Muscle of leg (tissue), 3 donors: ENCODE measurements at regions not wholly inside any gene's neighbourhood (a gene's known extent, or its start where the extent isn't known, plus 50 kb on each side); places are given as distances from the start of the nearest gene placed in this dataset.

Experiments used
- DNase-seq: peaks from one replicate; pipeline ENCODE4 v3.0.0; 2013
- H3K27ac ChIP-seq: one replicate; pipeline ENCODE4 v1.5.1; 2013; ENCODE audit warnings: mild to moderate bottlenecking, low read length, control low read depth
- H3K27me3 ChIP-seq: one replicate; pipeline ENCODE4 v1.6.1; 2013; ENCODE audit warnings: low read length; ENCODE audit not compliant: control insufficient read depth, insufficient read depth
- H3K36me3 ChIP-seq: one replicate; pipeline ENCODE4 v1.6.1; 2013; ENCODE audit warnings: low read length; ENCODE audit not compliant: control insufficient read depth, insufficient read depth
- H3K4me1 ChIP-seq: one replicate; pipeline ENCODE4 v1.6.1; 2013; ENCODE audit warnings: low read length; ENCODE audit not compliant: control insufficient read depth, insufficient read depth
- H3K4me3 ChIP-seq: one replicate; pipeline ENCODE4 v1.5.1; 2013; ENCODE audit warnings: low read length, control low read depth
- H3K9me3 ChIP-seq: replicated peaks from 2 replicates; pipeline ENCODE4 v1.6.1; 2013; ENCODE audit warnings: low read depth, low read length; ENCODE audit not compliant: control insufficient read depth
- WGBS: methylation state at CpG from one replicate; pipeline ENCODE4 v1.1.5; 2013; ENCODE audit warnings: missing lambda C conversion rate; ENCODE audit not compliant: insufficient coverage; 5-methylcytosine and 5-hydroxymethylcytosine counted together

DNA sequence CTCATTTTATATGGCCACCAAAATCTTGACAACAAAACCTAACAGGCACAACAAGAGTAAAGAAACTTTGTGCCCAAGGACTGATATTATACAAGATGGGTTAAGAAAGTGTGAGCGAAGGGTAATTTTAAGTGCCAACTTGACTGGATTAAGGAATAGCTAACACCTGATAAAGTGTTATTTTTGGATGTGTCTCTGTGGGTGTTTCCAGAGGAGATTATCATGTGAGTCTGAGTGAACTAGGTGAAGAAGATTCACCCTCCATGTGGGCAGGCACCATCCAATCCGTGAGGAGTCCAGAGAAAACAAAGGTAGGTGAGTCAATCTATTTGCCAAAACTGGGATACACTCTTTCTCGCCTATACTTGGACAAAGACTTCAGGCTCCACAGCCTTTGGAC is 461.6 kb downstream of the ETS1 start:
- H3K27ac ChIP-seq, result no peak overlapping the region
- 83% methylated on average over 2 of the region's 3 CpGs for WGBS
- no peak overlapping the region for H3K4me3 ChIP-seq
- no peaks in the 10 kb centered on the region for H3K36me3 ChIP-seq
- no peaks in the 10 kb centered on the region for H3K27me3 ChIP-seq
- DNase-seq, result no peak
- H3K9me3 ChIP-seq, result no peaks in the 10 kb centered on the region
- no peaks in the 10 kb centered on the region for H3K4me1 ChIP-seq

DNA sequence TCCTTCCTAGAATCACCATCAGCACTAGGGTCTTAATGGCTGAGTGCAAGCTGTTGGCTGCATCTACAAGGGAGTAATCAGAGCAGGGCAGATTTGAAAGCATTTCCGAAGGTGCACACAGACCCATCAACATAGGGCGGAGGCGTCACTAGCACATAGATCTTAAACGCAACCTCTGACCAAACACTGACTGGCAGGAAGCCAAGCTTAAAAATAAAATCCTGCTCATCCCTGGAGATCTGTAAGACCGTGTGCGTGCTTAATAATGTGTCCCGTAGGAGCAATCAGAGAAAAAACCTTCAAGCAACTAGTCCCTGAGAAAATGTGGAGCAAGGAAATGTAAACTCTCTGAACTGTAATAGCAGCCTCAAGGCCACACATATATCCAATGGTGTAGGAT is 470.5 kb downstream of the ETS1 start:
- peak; percentile 41 for DNase-seq
- no peak overlapping the region for H3K27ac ChIP-seq
- 18% methylated on average over 3 of the region's 7 CpGs for WGBS

DNA sequence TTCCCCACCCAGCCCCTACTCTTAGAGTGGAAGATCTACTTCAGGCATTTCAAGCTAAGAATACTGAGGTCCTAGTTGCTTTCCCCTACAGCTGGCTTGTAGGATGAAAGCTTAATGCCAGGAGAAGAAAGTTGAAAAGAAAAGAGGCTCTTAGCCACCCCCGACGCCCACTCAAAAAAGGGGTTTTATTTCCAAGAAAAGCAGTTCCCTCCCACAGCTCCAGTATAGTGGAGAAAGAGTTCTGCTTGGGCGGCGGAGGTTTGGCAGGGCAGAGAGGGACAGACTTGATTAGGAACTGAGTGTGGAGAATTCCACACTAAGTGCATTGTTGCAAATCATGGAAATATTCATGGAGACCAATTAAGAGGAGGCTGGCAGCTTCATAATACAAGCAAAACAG is 470.9 kb downstream of the ETS1 start:
- no peak for DNase-seq
- H3K4me1 ChIP-seq, result peaks cover 3% of the 10 kb centered on the region
- no peak overlapping the region for H3K4me3 ChIP-seq
- no peak overlapping the region for H3K27ac ChIP-seq
- no peaks in the 10 kb centered on the region for H3K27me3 ChIP-seq
- WGBS, result 60% methylated on average over 2 of the region's 4 CpGs
- no peaks in the 10 kb centered on the region for H3K36me3 ChIP-seq
- no peaks in the 10 kb centered on the region for H3K9me3 ChIP-seq

More for the DNA sequence above, 470.5 kb downstream of the ETS1 start:
- Histone ChIP-seq H3K36me3 (no peaks in the 10 kb centered on the region), H3K9me3 (no peaks in the 10 kb centered on the region), H3K27me3 (no peaks in the 10 kb centered on the region), H3K4me1 (peaks cover 3% of the 10 kb centered on the region), H3K4me3 (no peak overlapping the region)

DNA sequence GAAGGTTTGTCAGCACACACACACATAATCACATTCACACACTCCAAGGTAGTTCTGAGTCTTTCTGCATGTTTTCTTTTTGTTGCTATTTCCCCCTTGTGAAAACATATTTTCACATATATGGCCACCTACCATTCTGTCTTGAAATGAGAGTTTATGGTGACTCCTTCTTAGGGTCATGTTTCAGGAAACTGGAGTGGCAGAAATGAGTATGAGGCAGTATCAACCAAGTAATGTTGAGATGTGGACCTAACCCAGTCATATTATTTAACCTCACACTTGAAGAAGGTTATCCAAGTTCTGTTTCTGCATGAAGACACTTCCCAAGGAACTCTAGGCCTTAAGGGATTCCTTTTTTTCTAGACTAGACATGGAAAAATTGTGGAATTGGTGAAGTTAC is 481.4 kb downstream of the ETS1 start:
- H3K27me3 ChIP-seq, result no peaks in the 10 kb centered on the region
- H3K4me3 ChIP-seq, result no peak overlapping the region
- no peaks in the 10 kb centered on the region for H3K4me1 ChIP-seq
- H3K27ac ChIP-seq, result no peak overlapping the region
- H3K9me3 ChIP-seq, result no peaks in the 10 kb centered on the region
- H3K36me3 ChIP-seq, result no peaks in the 10 kb centered on the region
- DNase-seq, result no peak

DNA sequence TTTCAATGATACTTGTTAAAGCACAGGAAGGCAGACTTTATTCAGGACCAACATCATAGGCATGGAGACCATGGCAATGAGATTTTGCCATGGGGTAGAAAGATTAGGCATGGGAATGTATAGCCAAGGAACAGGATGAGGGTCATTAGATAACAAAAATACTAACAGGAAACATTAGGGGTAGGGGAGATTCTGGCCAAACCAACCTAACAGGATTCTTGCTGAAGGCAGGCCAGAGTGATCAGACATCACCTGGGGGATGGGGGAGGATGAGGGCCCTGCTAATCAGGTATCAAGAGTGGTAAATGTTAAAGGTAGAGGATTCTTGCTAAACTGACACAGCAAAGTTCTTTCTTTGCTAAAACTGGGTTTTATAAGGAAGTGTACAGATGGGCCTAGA is 481.8 kb downstream of the ETS1 start:
- Histone ChIP-seq H3K27ac (no peak overlapping the region), H3K27me3 (no peaks in the 10 kb centered on the region), H3K9me3 (no peaks in the 10 kb centered on the region), H3K4me1 (no peaks in the 10 kb centered on the region), H3K36me3 (no peaks in the 10 kb centered on the region), H3K4me3 (no peak overlapping the region)
- no peak for DNase-seq

DNA sequence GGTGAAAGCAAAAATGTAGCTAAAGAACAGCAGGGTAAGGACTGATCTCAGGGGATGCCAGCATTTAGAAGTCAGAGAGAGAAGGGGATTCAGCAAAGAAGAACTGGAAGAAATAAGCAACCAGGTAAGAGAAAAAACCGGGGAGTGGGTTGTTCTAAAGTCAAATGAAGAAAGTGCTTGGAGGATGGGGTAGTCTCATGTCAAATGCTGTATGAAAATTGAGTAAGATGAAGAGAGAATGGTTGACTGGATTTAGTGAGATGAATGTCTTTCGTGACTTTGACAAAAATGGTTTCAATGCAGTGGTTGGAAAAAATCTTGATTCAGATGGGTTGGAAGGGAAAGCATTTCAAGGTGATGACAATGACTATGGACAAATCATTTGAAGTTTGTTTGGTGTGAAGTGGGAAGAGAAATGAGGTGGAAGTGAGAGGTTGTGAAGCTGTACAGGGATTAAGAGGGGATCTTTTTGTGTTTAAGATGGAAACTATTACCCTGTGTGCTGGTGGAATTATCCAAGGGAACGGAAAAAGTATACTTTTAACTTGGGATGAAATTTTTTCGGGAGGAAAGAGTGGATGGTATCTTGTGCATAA is 484.0 kb downstream of the ETS1 start:
- Histone ChIP-seq H3K27ac (no peak overlapping the region), H3K4me3 (no peak overlapping the region), H3K9me3 (no peaks in the 10 kb centered on the region), H3K27me3 (no peaks in the 10 kb centered on the region), H3K36me3 (no peaks in the 10 kb centered on the region), H3K4me1 (no peaks in the 10 kb centered on the region)
- 84% methylated on average over 4 of the region's 4 CpGs for WGBS
- no peak for DNase-seq

DNA sequence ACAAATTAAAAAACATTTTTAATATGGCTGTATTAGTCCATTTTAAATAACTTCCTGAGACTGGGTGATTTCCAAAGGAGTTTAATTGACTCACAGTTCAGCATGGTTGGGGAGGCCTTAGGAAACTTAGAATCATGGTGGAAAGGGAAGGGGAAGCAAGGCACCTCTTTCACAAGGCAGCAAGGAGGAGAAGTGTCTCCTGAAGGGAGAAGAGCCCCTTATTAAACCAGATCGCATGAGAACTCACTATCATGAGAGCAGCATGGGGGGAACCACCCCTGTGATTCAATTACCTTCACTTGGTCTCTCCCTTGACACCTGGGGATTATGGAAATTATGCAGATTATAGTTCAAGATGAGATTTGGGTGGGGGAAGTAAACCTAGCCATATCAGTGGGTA is 488.6 kb downstream of the ETS1 start:
- no CpG with 5 or more reads among the region's 1 CpG for WGBS
- Histone ChIP-seq H3K4me1 (no peaks in the 10 kb centered on the region), H3K9me3 (no peaks in the 10 kb centered on the region), H3K4me3 (no peak overlapping the region), H3K27me3 (no peaks in the 10 kb centered on the region), H3K27ac (no peak overlapping the region), H3K36me3 (no peaks in the 10 kb centered on the region)
- DNase-seq, result no peak

DNA sequence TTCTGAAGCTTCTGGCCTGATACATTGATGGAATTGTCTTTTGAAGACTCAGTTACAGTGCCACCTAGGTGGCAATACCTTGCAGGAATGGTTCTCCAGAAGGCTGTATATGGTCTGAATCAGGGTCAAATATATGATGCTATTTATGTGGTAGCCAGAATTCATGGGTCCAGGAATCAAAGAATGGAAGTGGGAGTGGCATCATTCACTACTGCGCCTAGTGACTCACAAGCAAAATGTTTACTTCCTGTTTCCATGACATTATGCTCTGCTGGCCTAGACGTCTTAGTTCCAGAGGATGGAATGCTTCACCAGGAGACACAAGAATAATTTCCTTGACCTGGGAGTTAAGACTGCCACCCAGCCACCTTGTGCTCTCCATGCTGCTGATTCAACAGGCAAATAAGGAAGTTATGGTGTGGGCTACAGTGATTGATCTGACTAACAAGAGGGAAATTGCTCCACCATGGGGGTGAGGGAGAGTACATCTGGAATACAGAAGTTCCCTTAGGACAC is 491.8 kb downstream of the ETS1 start:
- no peaks in the 10 kb centered on the region for H3K27me3 ChIP-seq
- H3K27ac ChIP-seq, result no peak overlapping the region
- 0% methylated on average over 1 of the region's 2 CpGs for WGBS
- H3K36me3 ChIP-seq, result no peaks in the 10 kb centered on the region
- no peaks in the 10 kb centered on the region for H3K4me1 ChIP-seq
- peak; percentile 48 for DNase-seq
- no peaks in the 10 kb centered on the region for H3K9me3 ChIP-seq
- H3K4me3 ChIP-seq, result no peak overlapping the region

DNA sequence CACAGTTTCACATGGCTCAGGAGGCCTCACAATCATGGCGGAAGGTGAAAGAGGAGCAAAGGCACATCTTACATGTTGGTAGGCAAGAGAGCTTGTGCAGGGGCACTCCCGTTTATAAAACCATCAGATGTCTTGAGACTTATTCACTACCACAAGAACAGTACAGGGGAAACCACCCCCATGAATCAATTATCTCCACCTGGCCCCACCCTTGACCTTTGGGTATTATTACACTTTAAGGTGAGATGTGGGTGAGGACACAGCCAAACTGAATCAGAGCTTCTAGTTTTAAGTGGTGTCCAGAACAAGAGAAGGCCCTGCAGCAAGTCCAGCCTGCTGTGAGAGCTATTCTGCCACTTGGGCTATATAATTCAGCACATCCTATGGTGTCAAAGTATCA is 493.7 kb downstream of the ETS1 start:
- H3K9me3 ChIP-seq, result no peaks in the 10 kb centered on the region
- no CpG with 5 or more reads among the region's 2 CpGs for WGBS
- H3K4me1 ChIP-seq, result no peaks in the 10 kb centered on the region
- no peak for DNase-seq
- no peaks in the 10 kb centered on the region for H3K27me3 ChIP-seq
- no peaks in the 10 kb centered on the region for H3K36me3 ChIP-seq
- no peak overlapping the region for H3K4me3 ChIP-seq
- no peak overlapping the region for H3K27ac ChIP-seq

DNA sequence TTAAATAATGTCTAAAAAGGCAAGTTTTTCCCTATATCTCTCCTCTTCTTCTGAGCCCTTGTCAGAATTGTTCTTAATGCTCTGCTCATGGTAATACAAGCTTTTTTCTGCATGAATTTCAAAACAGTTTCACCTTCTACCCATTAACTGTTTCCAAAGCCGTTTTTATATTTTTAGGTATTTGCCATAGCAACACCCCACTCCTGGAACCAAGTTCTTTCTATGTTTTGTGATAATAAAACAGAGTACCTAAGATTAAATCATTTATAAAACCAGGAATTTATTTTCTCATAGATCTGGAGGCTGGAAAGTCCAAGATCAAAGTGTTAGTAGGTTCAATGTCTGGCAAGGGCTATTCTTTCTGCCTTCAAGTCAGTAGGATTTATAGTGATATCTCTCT is 497.4 kb downstream of the ETS1 start:
- Histone ChIP-seq H3K27ac (no peak overlapping the region), H3K27me3 (no peaks in the 10 kb centered on the region), H3K36me3 (no peaks in the 10 kb centered on the region), H3K9me3 (no peaks in the 10 kb centered on the region), H3K4me1 (no peaks in the 10 kb centered on the region), H3K4me3 (no peak overlapping the region)
- WGBS, result no CpG with 5 or more reads among the region's 1 CpG
- DNase-seq, result no peak

DNA sequence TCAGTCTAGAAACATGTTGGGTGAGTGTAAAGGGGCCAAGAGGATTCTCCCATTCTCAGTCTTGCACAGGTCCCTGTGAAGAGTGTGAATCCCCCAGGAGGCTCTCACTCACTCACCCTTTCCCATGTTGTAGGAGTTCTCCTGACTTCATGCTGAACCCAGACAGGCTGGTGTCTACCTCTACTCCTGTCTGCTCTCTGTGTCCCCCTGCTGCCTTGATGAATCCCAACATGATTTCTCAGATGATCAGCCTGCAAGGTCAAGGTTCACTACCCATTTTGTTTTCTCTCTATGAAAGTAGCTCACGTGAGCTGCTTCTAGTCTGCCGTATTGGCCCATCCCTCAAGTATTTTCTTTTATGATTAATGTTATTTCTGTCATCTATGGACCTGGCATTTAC is 500.6 kb downstream of the ETS1 start:
- Histone ChIP-seq H3K27ac (no peak overlapping the region), H3K4me3 (no peak overlapping the region), H3K36me3 (no peaks in the 10 kb centered on the region), H3K27me3 (no peaks in the 10 kb centered on the region), H3K9me3 (peaks cover 2% of the 10 kb centered on the region), H3K4me1 (no peaks in the 10 kb centered on the region)
- DNase-seq, result no peak
- WGBS, result no CpG with 5 or more reads among the region's 2 CpGs
